ENCODE measurements at regions not wholly inside any gene's neighbourhood (a gene's known extent, or its start where the extent isn't known, plus 50 kb on each side); places are given as distances from the start of the nearest gene placed in this dataset.
"Not testable (repeated sequence)": the region's sequence is repeated elsewhere in the genome, so short reads cannot be mapped to it uniquely, and the experiment has no call there.

- DNase-seq: no peak
Measured at GRCh38 chr3:102356506-102356905, 78.3 kb upstream of the ZPLD1 start.

- DNase-seq: not testable (repeated sequence)
Measured at GRCh38 chr3:102357313-102357712, 77.5 kb upstream of the ZPLD1 start.

GRCh38 chr3:102360183-102360860 lies 74.5 kb upstream of the ZPLD1 start:
- DNase-seq: no peak

- no peak for DNase-seq
Measured at GRCh38 chr3:102361101-102361500, 73.7 kb upstream of the ZPLD1 start.

GRCh38 chr3:102366116-102366515 lies 68.7 kb upstream of the ZPLD1 start:
- not testable (repeated sequence) for DNase-seq

GRCh38 chr3:102374863-102375634 lies 59.8 kb upstream of the ZPLD1 start:
- no peak for DNase-seq

GRCh38 chr3:102378216-102378615 lies 56.6 kb upstream of the ZPLD1 start:
- no peak for DNase-seq

GRCh38 chr3:102382201-102382600 lies 52.6 kb upstream of the ZPLD1 start:
- not testable (repeated sequence) for DNase-seq

Data from kidney glomerular epithelial cell (primary cell).